Right lobe of liver (tissue), 6 donors: ENCODE measurements at regions not wholly inside any gene's neighbourhood (a gene's known extent, or its start where the extent isn't known, plus 50 kb on each side); places are given as distances from the start of the nearest gene placed in this dataset.

Experiments
- ATAC-seq, 4 donors: fragments of 200-7000 bp; cut with Tn5 transposase; one replicate each; pipeline ENCODE4 v1.9.1; 2020; ENCODE audit warnings: mild to moderate bottlenecking in 4 of 4, moderate library complexity in 4 of 4
- DNase-seq, 3 donors: peaks; one replicate each; pipeline ENCODE4 v3.0.0-alpha.2; 2020
- H3K27ac ChIP-seq, 3 donors: fragments of 200-600 bp; one replicate each; pipeline ENCODE4 v1.8.0; 2022
- H3K27me3 ChIP-seq, 2 donors: fragments of 200-600 bp; one replicate each; pipeline ENCODE4 v1.8.0; 2022
- H3K36me3 ChIP-seq, 4 donors: fragments of 200-600 bp; sonication (generic) in 1 of 4; one replicate each; pipeline versions ENCODE4 v1.5.1 to v1.8.0; 2017 to 2022; ENCODE audit warnings: control low read depth in 1 of 4
- H3K4me1 ChIP-seq, 4 donors: fragments of 200-600 bp; sonication (generic) in 1 of 4; one replicate each; pipeline versions ENCODE4 v1.5.1 to v1.8.0; 2017 to 2022; ENCODE audit warnings: control low read depth in 1 of 4
- H3K4me3 ChIP-seq, 3 donors: fragments of 200-600 bp; one replicate each; pipeline ENCODE4 v1.8.0; 2022
- H3K9me3 ChIP-seq, 4 donors: fragments of 200-600 bp; sonication (generic) in 1 of 4; one replicate each; pipeline versions ENCODE4 v1.5.1 to v1.8.0; 2017 to 2022; ENCODE audit warnings: control low read depth in 1 of 4
- POLR2A ChIP-seq: fragments of 450-650 bp; IDR thresholded peaks from one replicate; pipeline ENCODE4 v1.6.1; 2017; ENCODE audit warnings: antibody characterized with exemption, mild to moderate bottlenecking
- WGBS: methylation state at CpG from one replicate; pipeline ENCODE4 v1.1.6; 2018; ENCODE audit warnings: low coverage, low lambda C conversion rate; ENCODE audit not compliant: insufficient coverage; ENCODE audit errors: missing lambda C conversion rate; 5-methylcytosine and 5-hydroxymethylcytosine counted together
- intact Hi-C, 2 donors: fragments of 100-400 bp; cut with DNase I; formaldehyde crosslinking; loops; one replicate each; pipeline versions ENCODE4 v1.11.2 to v1.14.1; 2022
- TF ChIP-seq, protein P1 (sequence below), 4 donors: fragments of 200-600 bp in 3 of 4; fragments of 450-650 bp in 1 of 4; IDR thresholded peaks; one replicate each; pipeline versions ENCODE4 v1.5.1 to v1.8.0; 2016 to 2022; ENCODE audit warnings: antibody characterized with exemption in 4 of 4, mild to moderate bottlenecking in 2 of 4
- donor health status: DM: no; HTN: yes; CAD: no.
- donor health status: DM: no; HTN: no; CAD: no.
- donor health status: DM: no; HTN: no; CAD: no.
- donor health status: DM: no; HTN: yes; CAD: no.
- donor health status: DM: no; HTN: yes; CAD: no.

GRCh38 chr15:48029642-48030041 lies 91.1 kb upstream of the SLC24A5 start:
- no peak overlapping the region for H3K27ac ChIP-seq
- intact Hi-C loops = no loop called here
- no peaks in the 10 kb centered on the region for H3K9me3 ChIP-seq
- H3K4me3 ChIP-seq = no peak overlapping the region
- H3K36me3 ChIP-seq = no peaks in the 10 kb centered on the region
- WGBS = 71% methylated on average over 2 of the region's 2 CpGs
- TF ChIP-seq, protein P1, sequence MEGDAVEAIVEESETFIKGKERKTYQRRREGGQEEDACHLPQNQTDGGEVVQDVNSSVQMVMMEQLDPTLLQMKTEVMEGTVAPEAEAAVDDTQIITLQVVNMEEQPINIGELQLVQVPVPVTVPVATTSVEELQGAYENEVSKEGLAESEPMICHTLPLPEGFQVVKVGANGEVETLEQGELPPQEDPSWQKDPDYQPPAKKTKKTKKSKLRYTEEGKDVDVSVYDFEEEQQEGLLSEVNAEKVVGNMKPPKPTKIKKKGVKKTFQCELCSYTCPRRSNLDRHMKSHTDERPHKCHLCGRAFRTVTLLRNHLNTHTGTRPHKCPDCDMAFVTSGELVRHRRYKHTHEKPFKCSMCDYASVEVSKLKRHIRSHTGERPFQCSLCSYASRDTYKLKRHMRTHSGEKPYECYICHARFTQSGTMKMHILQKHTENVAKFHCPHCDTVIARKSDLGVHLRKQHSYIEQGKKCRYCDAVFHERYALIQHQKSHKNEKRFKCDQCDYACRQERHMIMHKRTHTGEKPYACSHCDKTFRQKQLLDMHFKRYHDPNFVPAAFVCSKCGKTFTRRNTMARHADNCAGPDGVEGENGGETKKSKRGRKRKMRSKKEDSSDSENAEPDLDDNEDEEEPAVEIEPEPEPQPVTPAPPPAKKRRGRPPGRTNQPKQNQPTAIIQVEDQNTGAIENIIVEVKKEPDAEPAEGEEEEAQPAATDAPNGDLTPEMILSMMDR (IDR thresholded peaks at IDR 0.05) = no peak
- TF ChIP-seq POLR2A = no peak
- no peaks in the 10 kb centered on the region for H3K4me1 ChIP-seq
- DNase-seq (no peak), ATAC-seq (no peak)
- no peaks in the 10 kb centered on the region for H3K27me3 ChIP-seq

DNA sequence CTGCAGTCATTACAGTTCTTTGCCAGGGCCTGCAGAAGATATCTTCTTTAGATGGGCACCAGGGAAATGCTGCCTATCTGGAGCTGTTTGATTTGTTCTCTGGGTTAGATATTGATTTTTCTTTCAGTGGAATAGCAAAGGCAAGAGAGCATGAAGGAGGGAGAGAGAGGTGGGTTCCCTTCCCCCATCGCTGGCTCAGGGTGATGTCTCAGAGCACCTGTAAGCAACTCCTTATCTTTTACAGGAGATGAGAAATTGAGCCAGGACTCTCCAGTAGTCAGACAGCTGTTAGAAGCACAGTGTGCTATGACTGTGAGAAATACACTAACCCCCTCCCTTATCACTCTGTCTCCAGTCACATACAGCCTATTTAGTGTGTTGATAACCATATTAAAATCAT lies 89.3 kb upstream of the SLC24A5 start:
- TF ChIP-seq, protein P1 (IDR thresholded peaks at IDR 0.05) = no peak
- no peak for TF ChIP-seq POLR2A
- 29% methylated on average over 1 of the region's 1 CpG for WGBS

GRCh38 chr15:48031973-48032372 lies 88.8 kb upstream of the SLC24A5 start:
- no peaks in the 10 kb centered on the region for H3K9me3 ChIP-seq
- 50% methylated on average over 6 of the region's 6 CpGs for WGBS
- no peaks in the 10 kb centered on the region for H3K4me1 ChIP-seq
- intact Hi-C loops = no loop called here
- TF ChIP-seq, protein P1 (IDR thresholded peaks at IDR 0.05) = no peak
- no peak for TF ChIP-seq POLR2A
- no peaks in the 10 kb centered on the region for H3K27me3 ChIP-seq
- no peaks in the 10 kb centered on the region for H3K36me3 ChIP-seq
- H3K4me3 ChIP-seq = no peak overlapping the region
- ATAC-seq (no peak), DNase-seq (no peak)
- no peak overlapping the region for H3K27ac ChIP-seq

More for the DNA sequence above, 89.3 kb upstream of the SLC24A5 start:
- no peak overlapping the region for H3K27ac ChIP-seq
- H3K9me3 ChIP-seq = no peaks in the 10 kb centered on the region
- H3K36me3 ChIP-seq = no peaks in the 10 kb centered on the region
- no peaks in the 10 kb centered on the region for H3K4me1 ChIP-seq
- no peak for DNase-seq
- H3K4me3 ChIP-seq = no peak overlapping the region
- ATAC-seq = no peak
- no peaks in the 10 kb centered on the region for H3K27me3 ChIP-seq
- intact Hi-C loops = no loop called here

DNA sequence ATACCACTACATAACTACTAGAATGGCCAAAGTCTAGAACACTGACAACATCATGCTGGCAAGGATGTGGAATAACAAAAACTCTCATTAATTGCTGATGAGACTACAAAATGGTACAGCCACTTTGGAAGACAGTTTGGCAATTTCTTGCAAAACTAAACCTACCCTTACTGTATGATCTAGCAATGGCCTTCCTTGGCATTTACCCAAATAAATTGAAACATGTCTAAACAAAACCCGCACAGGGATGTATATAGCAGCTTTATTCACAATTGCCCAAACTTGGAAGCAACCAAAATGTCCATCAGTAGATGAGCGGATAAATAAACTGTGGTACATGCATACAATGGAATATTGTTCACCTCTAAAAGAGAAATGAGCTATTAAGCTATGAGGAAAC lies 87.9 kb upstream of the SLC24A5 start:
- WGBS = 70% methylated on average over 2 of the region's 2 CpGs
- DNase-seq = no peak
- intact Hi-C loops = no loop called here
- Histone ChIP-seq H3K36me3 (no peaks in the 10 kb centered on the region), H3K9me3 (no peaks in the 10 kb centered on the region), H3K4me1 (no peaks in the 10 kb centered on the region), H3K4me3 (no peak overlapping the region), H3K27me3 (no peaks in the 10 kb centered on the region), H3K27ac (no peak overlapping the region)
- TF ChIP-seq POLR2A = no peak
- TF ChIP-seq, protein P1 (IDR thresholded peaks at IDR 0.05) = no peak
- no peak for ATAC-seq

DNA sequence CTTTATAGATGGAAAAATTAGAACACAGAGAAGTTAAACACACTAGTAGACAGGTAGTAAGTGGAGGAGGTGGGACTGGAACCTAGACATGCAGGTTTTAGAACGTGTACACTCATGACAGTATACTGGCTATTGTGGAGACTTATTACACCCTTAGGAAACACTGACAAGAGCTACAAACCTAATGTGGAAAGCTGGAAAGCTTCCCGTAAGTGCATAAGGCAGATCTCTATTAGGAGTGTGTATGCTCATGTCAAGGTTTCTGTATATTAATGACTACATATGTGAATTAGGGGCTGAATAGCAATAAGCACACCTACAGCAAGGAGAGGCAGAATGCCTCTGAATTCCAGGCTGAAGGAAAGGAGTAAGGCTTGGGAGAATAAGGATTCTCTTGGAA lies 82.6 kb upstream of the SLC24A5 start:
- Histone ChIP-seq H3K9me3 (no peaks in the 10 kb centered on the region), H3K4me1 (no peaks in the 10 kb centered on the region), H3K36me3 (no peaks in the 10 kb centered on the region), H3K27me3 (no peaks in the 10 kb centered on the region), H3K27ac (no peak overlapping the region), H3K4me3 (no peak overlapping the region)
- DNase-seq (no peak), ATAC-seq (no peak)
- 61% methylated on average over 2 of the region's 2 CpGs for WGBS
- TF ChIP-seq, protein P1 (IDR thresholded peaks at IDR 0.05) = no peak
- TF ChIP-seq POLR2A = no peak
- intact Hi-C loops = no loop called here
